Lower leg skin (tissue), 3 donors: ENCODE measurements at regions not wholly inside any gene's neighbourhood (a gene's known extent, or its start where the extent isn't known, plus 50 kb on each side); places are given as distances from the start of the nearest gene placed in this dataset.

ENCODE experiments used
- CTCF ChIP-seq, 3 donors: fragments of 450-650 bp; IDR thresholded peaks; one replicate each; pipeline ENCODE4 v1.5.1; 2016; ENCODE audit warnings: antibody characterized with exemption in 3 of 3, mild to moderate bottlenecking in 3 of 3, moderate library complexity in 2 of 3
- POLR2A ChIP-seq, 2 donors: fragments of 450-650 bp; IDR thresholded peaks; one replicate each; pipeline ENCODE4 v1.6.1; 2016 to 2017; ENCODE audit warnings: antibody characterized with exemption in 2 of 2, mild to moderate bottlenecking in 1 of 2, moderate library complexity in 1 of 2

GRCh38 chr7:38105874-38106483 is 72.1 kb upstream of the STARD3NL start:
- TF ChIP-seq CTCF (IDR thresholded peaks at IDR 0.05), result no peak
- TF ChIP-seq POLR2A (IDR thresholded peaks at IDR 0.05), result no peak
